Mucosa of rectum (tissue), 2 donors: ENCODE measurements at regions not wholly inside any gene's neighbourhood (a gene's known extent, or its start where the extent isn't known, plus 50 kb on each side); places are given as distances from the start of the nearest gene placed in this dataset.

Experiments
- H3K27ac ChIP-seq, 2 donors: one replicate each; pipeline ENCODE4 v1.7.0; 2013; ENCODE audit warnings: inconsistent platforms in 2 of 2, low read depth in 2 of 2, low read length in 2 of 2
- H3K27me3 ChIP-seq, 2 donors: one replicate each; pipeline ENCODE4 v1.7.0; 2013; ENCODE audit warnings: low read length in 2 of 2; ENCODE audit not compliant: control insufficient read depth in 2 of 2, insufficient read depth in 2 of 2
- H3K36me3 ChIP-seq, 2 donors: one replicate each; pipeline ENCODE4 v1.7.0; 2013; ENCODE audit warnings: low read length in 2 of 2; ENCODE audit not compliant: control insufficient read depth in 2 of 2, insufficient read depth in 2 of 2
- H3K4me1 ChIP-seq, 2 donors: one replicate each; pipeline ENCODE4 v1.7.0; 2013; ENCODE audit warnings: low read length in 2 of 2, mild to moderate bottlenecking in 1 of 2; ENCODE audit not compliant: control insufficient read depth in 2 of 2, insufficient read depth in 2 of 2
- H3K4me3 ChIP-seq, 2 donors: one replicate each; pipeline ENCODE4 v1.7.0; 2013; ENCODE audit warnings: low read length in 2 of 2
- H3K9ac ChIP-seq, 2 donors: one replicate each; pipeline ENCODE4 v1.7.0; 2013; ENCODE audit warnings: low read length in 2 of 2, low read depth in 1 of 2, mild to moderate bottlenecking in 1 of 2
- H3K9me3 ChIP-seq, 2 donors: one replicate each; pipeline ENCODE4 v1.7.0; 2013; ENCODE audit warnings: low read length in 2 of 2; ENCODE audit not compliant: control insufficient read depth in 2 of 2
- donor health status: healthy.
- donor health status: Normal muscosa, but diverticular disease.

DNA sequence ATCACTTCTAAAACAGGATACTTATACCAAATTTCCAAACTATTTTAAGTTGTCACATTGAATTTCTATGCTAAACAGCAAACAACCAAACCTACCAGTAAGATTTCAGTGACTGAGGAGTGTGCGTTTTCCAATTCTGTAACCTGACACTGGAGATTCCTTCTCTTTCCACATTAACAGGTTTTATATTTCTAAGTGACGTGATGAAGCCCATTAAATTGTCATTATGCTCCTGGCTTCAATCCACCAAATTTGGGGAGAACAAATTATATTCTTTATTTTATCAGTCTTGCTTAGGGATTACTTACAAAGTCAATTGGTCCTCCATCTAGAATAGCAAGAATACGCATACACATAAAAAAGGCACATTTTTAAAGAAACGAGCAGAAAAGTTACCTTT, 764.8 kb upstream of the NR2F2 start:
- Histone ChIP-seq H3K27me3 (no peaks in the 10 kb centered on the region), H3K9me3 (peaks cover 0 to 4% of the 10 kb centered on the region in 2 donors), H3K36me3 (no peaks in the 10 kb centered on the region), H3K9ac (no peak overlapping the region), H3K4me3 (no peak overlapping the region), H3K4me1 (no peaks in the 10 kb centered on the region), H3K27ac (no peak overlapping the region)

DNA sequence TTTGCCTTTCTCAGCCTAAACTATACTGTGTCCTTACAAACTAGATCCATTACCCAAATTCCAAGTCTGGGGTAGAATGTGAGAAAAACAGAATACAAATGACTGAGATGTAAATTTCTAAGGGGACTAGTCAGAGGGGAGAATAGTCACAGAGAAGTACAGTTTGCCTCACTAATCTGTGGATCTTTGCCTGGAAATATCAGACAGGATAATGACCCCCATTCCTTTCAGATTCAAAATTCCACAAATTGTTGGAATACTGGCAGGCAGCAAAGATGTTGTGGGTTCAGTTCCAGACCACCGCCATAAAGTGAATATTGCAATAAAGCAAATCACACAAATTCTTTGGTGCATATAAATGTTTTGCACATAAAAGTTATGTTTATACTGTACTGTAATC, 762.8 kb upstream of the NR2F2 start:
- H3K9ac ChIP-seq: no peak overlapping the region
- H3K36me3 ChIP-seq: no peaks in the 10 kb centered on the region
- no peak overlapping the region for H3K4me3 ChIP-seq
- H3K27me3 ChIP-seq: no peaks in the 10 kb centered on the region
- no peak overlapping the region for H3K27ac ChIP-seq
- no peaks in the 10 kb centered on the region for H3K4me1 ChIP-seq
- peaks cover 3 to 4% of the 10 kb centered on the region in 2 donors for H3K9me3 ChIP-seq

DNA sequence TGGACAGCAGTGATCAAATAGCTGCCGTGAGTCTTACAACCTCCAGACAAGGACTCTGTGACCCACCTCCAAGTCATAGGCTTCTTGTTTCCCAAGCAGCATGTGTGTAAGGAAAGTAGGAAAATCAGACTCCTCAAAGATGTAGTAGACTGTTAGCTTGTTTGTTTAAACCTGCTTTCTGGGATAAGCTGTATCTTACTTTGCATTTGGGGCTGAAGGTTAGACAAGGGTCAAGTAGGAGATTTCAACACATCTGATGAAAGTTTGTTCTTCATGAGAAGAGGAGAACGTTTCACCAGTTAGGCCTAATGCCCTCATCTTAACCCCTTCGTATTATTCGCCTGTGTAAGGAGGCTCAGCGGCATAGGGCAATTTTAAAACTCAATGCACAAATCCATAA, 756.4 kb upstream of the NR2F2 start:
- Histone ChIP-seq H3K9me3 (peaks cover 0 to 3% of the 10 kb centered on the region in 2 donors), H3K9ac (no peak overlapping the region), H3K4me3 (no peak overlapping the region)

DNA sequence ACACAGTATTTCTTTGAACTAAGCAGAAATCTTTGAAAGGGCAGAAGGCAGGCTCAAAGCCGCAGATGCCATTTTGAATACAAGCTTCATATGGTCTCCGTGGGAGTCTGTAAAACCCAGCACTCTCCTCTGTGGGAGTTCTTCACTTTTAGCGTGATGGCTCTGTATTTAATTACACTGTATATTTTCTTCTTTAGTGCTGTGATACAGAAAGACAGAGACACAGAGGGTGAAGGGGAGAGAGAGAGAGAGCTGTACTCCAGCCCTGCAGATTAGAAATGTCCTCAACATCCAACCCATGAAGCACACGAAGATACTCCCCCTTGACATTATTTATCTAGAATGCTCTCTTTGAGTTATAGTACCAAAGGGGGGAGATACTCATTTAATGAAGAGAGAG, 752.6 kb upstream of the NR2F2 start:
- Histone ChIP-seq H3K4me3 (no peak overlapping the region), H3K27me3 (no peaks in the 10 kb centered on the region), H3K27ac (no peak overlapping the region), H3K4me1 (no peaks in the 10 kb centered on the region), H3K9ac (no peak overlapping the region), H3K36me3 (no peaks in the 10 kb centered on the region), H3K9me3 (no peaks in the 10 kb centered on the region)

More for the DNA sequence above, 756.4 kb upstream of the NR2F2 start:
- Histone ChIP-seq H3K27ac (no peak overlapping the region), H3K27me3 (no peaks in the 10 kb centered on the region), H3K36me3 (no peaks in the 10 kb centered on the region), H3K4me1 (no peaks in the 10 kb centered on the region)

DNA sequence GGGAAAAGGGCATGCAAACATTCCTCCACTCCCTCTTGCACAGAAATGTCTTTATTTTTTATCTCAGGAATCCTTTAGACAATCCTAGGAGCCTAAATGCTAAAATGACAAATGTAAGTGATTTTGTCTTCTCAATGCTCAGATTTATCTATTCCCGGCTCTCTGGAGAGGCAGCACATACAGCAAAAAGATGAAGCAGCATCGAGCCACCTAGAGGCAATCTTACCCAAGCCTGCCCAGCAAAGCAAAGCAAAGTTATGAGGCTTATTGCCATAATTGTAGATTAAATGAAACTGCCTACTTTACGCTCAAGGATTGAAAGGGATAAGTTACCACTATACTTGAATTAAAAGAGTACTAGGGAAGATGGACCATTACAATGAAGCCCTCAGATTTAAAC, 750.4 kb upstream of the NR2F2 start:
- Histone ChIP-seq H3K36me3 (no peaks in the 10 kb centered on the region), H3K4me3 (no peak overlapping the region), H3K27me3 (no peaks in the 10 kb centered on the region), H3K27ac (no peak overlapping the region), H3K9ac (no peak overlapping the region), H3K4me1 (no peaks in the 10 kb centered on the region), H3K9me3 (no peaks in the 10 kb centered on the region)

DNA sequence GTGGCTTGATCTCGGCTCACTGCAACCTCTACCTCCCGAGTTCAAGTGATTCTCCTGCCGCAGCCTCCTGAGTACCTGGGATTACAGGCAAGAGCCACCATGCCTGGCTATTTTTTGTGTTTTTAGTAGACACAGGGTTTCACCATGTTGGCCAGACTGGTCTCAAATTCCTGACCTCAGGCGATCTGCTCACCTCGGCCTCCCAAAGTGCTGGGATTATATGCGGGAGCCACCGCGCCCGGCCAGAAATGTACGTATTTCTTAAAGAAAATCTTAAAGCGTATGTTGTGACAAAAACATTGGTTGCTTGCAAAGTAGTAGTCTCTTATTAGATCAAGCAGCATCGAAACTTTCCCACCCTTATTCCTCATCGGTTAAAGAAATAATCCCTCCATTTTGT, 748.9 kb upstream of the NR2F2 start:
- H3K27ac ChIP-seq: no peak overlapping the region
- no peak overlapping the region for H3K9ac ChIP-seq
- H3K4me1 ChIP-seq: no peaks in the 10 kb centered on the region
- no peaks in the 10 kb centered on the region for H3K36me3 ChIP-seq
- no peaks in the 10 kb centered on the region for H3K9me3 ChIP-seq
- H3K27me3 ChIP-seq: no peaks in the 10 kb centered on the region
- H3K4me3 ChIP-seq: no peak overlapping the region

DNA sequence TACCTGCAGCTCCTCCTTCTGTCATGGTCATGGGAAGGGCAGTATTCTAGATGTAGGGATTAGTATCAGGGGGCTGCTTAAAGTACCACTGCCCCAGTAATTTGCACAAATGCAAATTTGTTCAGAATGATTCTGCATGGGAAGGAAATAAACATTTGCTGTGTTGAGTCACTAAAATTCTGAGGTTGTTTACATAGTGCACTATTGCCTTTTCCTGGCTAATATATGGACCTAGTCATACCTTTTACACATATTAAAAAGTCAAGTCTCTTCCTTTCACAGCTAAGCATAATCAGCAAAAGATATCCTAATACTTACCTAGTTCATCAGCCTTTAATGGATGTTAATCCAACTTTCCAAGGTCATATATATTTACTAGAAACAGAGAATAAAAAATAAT, 746.4 kb upstream of the NR2F2 start:
- no peaks in the 10 kb centered on the region for H3K36me3 ChIP-seq
- no peak overlapping the region for H3K27ac ChIP-seq
- H3K9ac ChIP-seq: no peak overlapping the region
- no peaks in the 10 kb centered on the region for H3K27me3 ChIP-seq
- no peak overlapping the region for H3K4me3 ChIP-seq
- no peaks in the 10 kb centered on the region for H3K9me3 ChIP-seq
- H3K4me1 ChIP-seq: no peaks in the 10 kb centered on the region

DNA sequence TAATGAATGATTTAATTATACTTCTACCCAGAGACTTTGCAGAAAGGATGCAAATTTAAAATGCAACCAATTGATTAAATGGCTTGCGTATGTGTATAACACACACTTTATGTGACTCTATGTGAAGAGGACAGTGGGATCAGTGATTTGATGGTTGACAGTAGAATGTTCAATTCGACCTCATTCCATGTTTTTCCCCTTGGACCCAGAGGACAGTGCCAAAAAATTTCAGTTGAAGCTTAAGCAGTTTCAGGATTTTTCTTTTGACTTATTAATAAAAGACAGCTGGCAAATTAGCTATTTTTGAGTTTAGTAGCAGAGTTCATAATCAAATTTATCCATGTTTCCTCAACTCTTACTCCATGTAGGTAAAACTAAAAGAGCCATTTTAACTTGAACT, 742.4 kb upstream of the NR2F2 start:
- Histone ChIP-seq H3K9ac (no peak overlapping the region), H3K4me1 (no peaks in the 10 kb centered on the region), H3K27me3 (no peaks in the 10 kb centered on the region), H3K9me3 (no peaks in the 10 kb centered on the region), H3K27ac (no peak overlapping the region), H3K36me3 (no peaks in the 10 kb centered on the region), H3K4me3 (no peak overlapping the region)

DNA sequence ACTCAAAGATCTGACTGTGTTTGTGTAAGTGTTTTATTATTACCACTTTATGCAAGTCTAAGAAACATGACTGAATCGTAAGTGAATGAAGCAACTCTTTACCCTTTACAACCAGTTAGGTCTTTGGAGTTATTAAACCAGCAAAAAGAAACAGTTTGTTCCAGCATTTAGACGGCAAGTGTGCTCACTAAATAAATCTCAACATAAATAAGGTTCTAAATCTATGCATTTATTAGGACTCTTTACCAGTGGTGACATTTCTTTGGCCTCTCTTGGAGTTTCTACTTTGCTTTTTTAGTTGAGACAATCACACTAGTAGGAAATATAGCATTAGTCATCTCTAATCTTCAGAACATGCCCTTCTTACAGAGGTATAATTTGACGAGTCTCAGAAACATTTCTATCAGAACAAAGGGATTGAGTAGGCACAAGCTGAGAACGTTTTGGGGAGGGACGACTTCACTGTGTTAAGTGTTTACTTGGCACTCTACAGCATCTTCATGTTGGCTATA, 739.9 kb upstream of the NR2F2 start:
- no peaks in the 10 kb centered on the region for H3K36me3 ChIP-seq
- no peaks in the 10 kb centered on the region for H3K27me3 ChIP-seq
- no peaks in the 10 kb centered on the region for H3K4me1 ChIP-seq
- no peak overlapping the region for H3K9ac ChIP-seq
- H3K4me3 ChIP-seq: no peak overlapping the region
- H3K27ac ChIP-seq: no peak overlapping the region
- H3K9me3 ChIP-seq: no peaks in the 10 kb centered on the region

DNA sequence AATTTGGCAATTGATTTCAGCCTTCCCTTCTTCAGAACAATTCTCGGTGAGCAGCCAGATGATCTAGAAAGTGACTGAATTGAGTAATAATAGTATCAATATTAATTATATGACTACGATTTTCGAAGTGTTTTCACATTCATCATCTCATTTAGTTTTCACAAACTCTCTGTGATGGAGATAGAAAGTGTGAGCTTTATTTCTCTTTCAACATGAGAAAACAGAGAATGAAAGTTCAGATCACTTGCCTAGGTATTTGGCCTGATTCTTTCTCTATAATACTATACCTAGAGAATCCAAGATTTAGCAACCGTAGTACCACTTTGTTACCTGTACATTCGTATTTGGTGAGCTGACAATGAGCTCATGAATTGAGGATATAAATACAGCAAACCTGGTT, 739.2 kb upstream of the NR2F2 start:
- Histone ChIP-seq H3K9me3 (no peaks in the 10 kb centered on the region), H3K27ac (no peak overlapping the region), H3K9ac (no peak overlapping the region), H3K27me3 (no peaks in the 10 kb centered on the region), H3K4me1 (no peaks in the 10 kb centered on the region), H3K4me3 (no peak overlapping the region), H3K36me3 (no peaks in the 10 kb centered on the region)

DNA sequence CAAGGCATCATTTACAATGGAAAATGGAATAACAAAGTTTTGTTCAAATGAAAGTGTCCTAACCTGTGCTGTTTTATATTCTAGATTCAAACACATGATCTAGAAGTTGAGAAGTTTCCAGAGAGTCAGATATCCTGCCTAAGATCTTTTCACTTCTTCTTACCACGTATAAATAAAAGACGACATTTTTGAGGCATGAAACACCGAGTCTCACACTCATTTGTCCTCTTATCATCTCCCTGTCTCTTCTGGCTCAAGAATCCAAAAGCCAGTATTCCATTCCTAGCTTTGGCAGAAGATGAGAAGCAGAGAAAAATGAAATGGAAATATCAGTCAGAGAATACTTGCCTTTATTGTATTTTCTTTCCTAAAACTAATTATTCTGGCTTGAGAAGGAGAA, 738.6 kb upstream of the NR2F2 start:
- H3K4me1 ChIP-seq: no peaks in the 10 kb centered on the region
- H3K36me3 ChIP-seq: no peaks in the 10 kb centered on the region
- no peak overlapping the region for H3K27ac ChIP-seq
- H3K9ac ChIP-seq: no peak overlapping the region
- H3K27me3 ChIP-seq: no peaks in the 10 kb centered on the region
- no peak overlapping the region for H3K4me3 ChIP-seq
- no peaks in the 10 kb centered on the region for H3K9me3 ChIP-seq
